HG03460 (cell line): ENCODE measurements at regions not wholly inside any gene's neighbourhood (a gene's known extent, or its start where the extent isn't known, plus 50 kb on each side); places are given as distances from the start of the nearest gene placed in this dataset.

Source experiments
- ATAC-seq: cut with Tn5 transposase; IDR thresholded peaks from one replicate; pipeline ENCODE4 v1.9.1; 2021; ENCODE audit not compliant: unreplicated experiment

DNA sequence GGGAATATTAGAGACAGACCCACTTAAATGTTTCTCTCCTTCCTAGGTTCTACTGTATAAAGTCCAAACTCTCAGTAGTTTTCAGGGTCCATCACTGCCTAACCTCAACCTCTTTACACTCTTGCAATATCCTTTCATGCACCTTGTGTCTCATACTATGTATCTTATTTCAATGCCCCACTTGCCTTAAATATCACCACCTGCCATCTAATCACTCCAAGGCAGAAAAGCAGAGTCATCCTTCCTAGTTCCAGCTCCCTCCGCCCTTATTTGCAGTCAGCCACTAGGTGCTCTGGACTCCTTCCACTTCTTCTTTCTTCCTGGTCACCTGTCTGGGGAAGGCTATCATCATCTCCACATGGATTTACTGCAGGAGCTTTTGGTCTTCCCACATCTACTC is 322.0 kb downstream of the MFSD1 start:
- no peak for ATAC-seq

DNA sequence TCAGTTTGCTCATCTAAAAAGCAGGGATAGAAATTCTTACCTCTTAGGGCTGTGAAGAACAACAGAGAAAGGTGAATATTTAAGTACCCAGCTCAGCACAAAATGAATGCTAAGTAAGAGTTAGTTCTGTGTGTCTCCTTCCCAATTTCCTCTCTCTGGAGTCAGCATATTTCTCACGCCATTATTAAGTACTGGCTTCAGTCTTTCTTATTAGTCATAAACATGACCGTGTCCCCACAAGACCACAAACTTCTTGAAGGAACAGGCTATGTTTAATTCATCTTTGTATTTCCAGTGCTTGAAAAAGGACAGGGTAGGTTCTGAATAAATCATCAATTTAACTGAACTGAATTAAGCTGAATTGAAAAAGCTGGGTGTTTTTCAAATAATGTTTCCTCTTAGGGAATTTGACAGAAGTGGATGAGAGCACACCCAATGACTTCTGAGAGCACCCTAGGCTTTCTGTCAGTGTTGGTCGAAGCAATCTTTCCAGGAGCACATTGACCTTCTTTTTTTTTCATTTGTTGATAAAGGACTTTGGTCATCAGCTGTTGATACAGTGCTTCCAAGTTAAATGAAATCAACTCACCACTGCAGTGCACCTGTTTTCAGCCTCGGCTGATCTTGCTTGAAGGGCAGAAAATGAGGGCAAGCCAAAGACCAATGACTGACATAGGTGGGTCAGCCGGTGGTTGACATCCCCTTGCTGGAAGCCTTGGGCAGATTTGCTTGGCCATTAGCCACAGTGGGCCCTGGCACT is 324.6 kb downstream of the MFSD1 start:
- no peak for ATAC-seq

DNA sequence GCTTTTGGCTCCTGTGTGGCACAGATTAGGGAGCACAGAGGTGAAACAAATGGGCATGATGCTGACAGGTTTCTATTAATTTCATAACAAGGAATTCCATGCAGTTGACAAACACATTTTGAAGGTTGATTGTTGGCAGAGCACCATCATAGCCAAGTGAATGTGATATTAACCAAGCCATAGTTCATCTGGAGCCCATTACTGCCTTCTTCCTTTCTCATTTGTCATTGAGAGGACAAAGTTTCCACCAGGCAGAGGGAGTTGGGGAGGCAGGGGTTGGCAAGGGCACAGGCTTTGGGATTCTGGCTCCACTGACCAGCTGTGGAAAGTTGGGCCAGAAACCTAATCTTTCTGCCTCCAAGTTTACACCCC is 325.2 kb downstream of the MFSD1 start:
- no peak for ATAC-seq

DNA sequence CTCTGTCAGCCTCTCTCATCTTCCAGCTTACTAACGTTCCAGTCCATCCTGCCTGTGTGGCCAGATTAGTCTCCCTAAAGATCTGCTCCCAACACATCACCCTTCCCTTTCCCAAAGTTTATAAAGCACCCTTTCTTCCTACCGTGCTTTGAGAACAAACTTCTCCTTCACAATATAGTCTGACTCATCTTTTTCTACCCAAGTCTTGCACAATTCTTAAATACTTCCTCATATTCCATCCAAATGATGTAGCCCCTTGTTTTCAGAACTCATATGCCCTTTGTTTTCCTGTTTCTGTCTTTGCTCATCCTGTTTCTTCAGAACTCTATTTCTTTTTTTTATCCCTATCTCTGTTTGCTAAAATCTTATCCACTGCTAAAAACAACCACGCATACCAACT is 326.8 kb downstream of the MFSD1 start:
- ATAC-seq, result no peak

DNA sequence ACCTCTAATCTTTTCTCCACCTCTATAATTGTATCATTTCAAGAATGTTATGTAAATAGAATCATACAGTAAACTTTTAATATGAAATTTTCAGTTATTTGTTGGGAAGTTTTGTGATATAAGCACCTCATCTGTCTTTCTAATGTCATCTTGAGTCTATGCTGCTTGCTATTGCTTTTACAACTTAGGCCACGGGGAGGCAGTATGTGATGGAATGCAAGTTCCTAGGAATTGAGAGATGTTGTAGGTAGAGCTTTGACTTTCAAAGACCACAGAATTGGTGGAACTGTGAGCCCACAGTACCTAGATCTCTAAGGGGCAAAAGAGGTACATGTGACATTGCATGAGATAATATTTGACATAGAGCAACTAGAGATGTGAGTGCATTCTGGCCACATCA is 328.3 kb downstream of the MFSD1 start:
- ATAC-seq, result no peak

DNA sequence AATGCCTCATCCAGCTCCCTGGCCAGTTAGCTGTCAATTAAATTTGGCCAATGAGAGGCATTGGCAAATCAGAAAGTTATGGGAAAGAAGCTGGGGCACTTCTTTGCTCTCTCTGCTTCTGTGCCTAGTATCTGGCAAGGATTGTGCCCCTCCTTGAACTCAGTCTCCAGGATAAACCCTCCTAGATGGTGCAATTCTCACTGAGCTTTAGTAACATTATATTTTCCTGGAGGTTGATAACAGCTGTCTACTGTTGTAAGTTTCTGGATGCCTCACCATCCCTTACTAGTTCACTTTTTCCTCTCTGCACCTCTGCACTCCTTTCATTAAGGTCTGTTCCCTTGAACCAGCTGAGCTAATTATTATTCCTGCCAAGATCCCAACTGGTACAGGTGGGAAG is 329.5 kb downstream of the MFSD1 start:
- ATAC-seq, result no peak

DNA sequence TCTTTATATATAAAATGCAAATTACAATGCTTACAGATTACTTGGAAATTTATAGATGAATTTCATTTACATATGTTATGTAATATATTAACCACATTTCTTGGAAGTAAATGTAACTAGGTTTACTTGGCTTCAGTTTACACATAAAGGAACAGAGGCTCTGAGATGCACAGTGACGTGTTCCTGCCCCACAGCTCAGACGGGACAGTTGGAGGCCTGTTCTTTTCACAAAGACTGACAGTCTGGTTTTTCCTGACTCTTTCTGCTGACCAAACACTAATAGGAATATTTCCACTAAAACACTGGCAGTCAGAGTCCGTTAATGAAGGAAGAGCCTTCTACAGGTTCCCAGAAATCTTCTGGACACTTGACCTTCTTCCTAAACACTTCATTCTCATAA is 336.1 kb downstream of the MFSD1 start:
- no peak for ATAC-seq

DNA sequence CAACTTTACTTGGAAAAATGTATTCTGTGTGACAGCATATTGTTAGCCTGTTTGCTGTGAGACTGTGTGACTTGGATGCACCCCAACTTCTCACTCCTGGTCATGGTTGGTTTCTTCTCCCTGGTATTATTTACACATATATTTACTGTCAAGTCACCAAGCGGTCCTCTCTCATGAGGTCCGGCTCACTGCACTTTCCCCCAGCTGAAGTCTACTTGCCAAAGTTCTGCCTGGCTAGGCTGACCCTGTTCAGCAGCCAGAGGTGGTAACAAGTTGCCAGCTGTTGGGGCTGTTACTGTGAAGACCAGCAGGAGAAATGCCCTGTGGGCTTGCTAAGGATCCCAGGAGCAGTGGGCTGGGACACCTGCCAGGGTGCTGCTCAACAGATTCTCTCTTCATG is 337.5 kb downstream of the MFSD1 start:
- ATAC-seq, result no peak

DNA sequence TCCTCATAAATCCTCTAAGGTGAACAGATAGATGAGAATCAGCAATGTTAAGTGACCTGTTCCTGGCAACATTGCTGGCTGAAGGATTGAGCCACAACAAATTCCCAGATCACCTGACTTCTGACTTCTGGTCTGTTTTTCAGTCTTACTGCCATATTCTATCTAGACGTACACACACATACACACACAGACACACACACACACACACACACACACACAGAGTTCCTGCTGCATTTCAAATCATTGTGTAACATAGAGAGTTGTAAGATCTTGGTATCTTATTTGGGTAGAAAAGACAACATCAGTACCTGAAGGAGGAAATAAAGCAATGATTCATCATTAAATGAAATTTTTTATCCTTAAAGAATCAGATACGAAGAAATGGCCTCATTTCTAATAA is 342.6 kb downstream of the MFSD1 start:
- no peak for ATAC-seq

DNA sequence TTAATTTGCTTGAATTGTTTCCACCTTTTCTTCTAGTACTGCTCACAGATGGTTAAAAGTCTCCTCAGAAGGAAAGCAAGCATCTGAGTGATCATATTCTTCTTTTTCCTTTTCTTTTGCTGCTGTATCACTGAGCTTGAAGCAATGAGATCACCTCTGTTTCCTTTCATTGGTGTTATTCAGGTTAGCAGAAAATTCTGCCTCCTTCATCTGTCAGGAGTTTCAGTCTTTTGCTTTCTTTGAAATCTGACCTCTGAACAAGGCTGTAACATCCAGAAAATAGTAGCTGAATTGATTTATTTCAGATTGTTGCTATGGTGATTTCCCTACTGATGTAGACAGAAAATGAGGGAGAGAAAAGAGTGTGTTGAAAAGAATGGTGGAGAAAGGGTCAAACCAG is 343.0 kb downstream of the MFSD1 start:
- ATAC-seq, result no peak

DNA sequence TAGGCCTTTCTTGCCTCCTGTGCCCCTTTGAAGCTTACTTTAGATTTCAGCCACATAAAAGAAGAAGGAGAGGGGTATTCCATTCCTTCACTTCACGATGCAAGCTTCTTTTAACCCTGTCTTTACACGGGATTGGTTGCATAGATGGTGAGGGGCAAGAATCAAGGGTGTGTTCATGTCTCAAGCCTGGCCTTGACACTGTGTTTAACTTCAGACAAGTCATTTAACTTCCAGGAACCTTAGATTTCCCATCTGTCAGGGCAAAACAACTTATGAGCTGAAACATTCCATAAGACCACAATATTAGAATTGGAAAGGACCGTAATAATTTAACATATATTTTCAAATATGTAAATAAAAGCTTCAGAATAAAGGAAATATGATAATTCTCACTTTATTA is 344.5 kb downstream of the MFSD1 start:
- ATAC-seq, result no peak

DNA sequence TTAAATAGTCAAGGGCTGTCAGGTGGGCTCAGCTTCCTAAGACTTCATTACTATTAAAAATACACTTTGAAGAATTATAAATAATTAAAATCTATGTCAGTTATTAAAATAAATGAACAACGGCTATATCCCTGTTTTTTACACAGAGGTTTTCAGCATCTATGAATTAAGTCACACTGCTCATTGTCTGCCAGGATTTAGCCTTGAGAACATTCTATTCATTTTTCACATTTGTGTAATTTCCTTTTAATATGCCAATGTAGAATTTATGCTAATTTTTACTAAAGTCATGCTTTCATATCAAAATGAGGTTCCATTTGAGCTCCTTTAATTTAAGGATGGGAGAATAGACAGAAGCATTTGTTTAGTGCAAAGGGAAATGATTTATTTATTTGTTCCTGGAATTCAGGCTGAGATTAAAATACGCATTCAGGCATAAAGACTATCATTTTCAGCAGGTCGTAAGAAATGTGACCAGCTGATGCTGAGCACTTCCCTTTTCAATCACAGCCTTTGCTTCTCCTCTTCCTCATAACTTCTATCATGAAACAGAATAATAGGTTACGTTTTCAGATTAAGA is 345.1 kb downstream of the MFSD1 start:
- ATAC-seq, result no peak

DNA sequence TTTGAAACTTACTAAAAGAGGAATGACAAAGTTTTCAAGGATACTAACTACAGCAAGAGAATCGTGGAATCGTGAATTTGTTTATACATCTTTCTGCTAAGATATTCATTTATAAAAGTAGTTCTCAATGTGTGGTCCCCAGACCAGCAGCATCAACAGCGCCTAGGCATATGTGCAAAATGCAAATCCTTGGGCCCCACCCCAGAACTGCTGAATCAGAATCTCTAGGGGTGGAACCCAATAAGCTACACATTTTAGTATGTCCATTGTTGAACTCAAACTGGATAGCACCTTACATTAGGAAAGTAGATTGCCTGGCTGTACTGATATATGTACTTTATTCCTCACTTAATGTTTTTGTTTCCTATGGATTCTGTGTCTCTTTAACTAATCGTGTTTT is 346.0 kb downstream of the MFSD1 start:
- no peak for ATAC-seq

DNA sequence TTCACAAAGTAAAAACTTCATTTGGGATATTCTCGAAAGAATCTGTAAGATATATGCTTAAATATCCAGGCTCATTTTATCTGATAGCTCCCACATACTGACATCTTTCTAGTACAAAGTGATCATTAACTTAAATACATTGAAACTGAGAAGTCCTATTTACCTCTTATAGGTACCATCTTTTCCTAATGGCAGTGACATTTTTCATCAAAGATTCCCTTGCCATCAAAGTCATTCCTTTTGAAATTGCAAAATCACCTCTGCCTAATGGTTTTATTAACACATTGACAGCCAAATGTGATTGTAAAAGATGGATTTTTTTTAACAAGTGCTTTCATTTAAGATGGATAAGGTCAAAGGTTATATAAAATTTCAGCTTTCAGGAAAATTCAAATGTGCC is 346.6 kb downstream of the MFSD1 start:
- ATAC-seq, result no peak

DNA sequence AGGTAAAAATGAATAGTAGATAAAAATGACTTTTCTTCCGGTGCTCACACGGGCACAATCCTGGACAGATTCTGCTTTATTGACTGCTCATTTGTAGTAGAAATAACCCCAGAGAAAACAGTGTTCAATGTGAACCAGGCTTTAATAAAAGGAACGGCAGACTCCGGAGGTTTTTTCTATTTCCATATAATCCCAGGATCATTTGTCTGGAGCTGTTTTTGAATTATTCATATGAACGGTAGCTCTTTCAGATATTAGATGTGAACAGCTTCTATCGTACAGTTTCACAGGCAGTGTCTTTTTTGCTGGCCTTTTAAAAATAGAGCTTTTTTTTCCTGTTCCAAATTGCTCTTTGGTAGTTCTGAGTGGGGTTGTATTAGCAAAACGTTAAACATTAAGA is 347.3 kb downstream of the MFSD1 start:
- ATAC-seq, result no peak

DNA sequence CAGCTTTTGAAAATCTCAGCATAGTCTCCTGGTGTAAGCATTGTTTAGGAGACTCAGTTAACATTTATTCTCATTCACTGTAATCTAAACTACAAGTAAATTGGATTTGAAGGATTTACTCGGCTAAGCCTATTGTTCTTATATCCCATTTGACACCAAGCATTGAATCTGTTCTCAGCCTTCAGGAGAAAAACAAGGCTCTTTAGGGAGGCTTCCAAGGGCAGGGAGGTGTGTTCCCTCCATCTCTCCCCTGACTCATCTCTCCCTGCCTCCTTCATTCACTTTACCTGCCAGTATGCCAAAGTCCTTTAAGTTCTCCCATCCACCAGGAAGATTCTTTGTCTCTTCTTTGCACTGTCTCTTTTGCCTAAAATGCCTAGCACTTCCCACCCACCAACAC is 347.8 kb downstream of the MFSD1 start:
- ATAC-seq, result no peak

DNA sequence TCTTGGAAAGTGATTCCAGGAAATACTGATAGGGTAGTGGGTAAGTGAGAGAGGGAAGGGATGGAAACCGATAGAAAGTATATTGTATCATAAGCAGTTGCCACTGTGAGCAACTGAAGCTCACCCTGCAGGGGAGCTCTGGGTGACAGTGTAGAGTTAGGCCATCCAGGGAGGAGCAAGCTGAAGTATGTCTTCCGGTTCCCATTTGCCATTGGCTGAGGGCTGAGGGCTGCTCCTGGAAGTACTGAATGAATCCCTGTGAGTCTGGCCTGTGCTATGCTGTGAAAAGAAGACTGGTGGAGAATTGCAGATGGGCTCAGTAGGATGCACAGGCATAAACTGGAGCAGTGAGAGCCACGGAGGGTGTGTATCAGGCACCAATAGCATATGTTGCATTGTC is 348.3 kb downstream of the MFSD1 start:
- ATAC-seq, result no peak

DNA sequence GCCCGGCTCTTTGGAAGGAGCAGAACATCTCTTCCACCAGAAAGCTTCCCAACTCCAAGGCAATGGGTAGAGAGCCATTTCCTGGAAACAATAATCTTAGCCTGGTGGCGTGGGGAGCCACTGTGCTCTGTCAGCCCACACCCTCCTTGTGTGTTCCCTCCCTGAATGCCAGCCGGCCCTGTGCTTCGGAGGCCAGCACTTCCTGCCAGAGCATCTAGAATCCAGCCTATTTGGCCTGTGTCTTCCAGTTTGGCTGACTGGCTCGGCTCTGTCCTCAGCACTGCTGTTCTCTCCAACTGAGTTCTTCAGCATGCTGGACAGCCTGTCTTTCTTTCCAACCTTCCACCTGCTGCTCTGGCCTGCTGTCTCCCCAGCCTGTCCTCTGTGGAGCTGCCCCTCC is 349.3 kb downstream of the MFSD1 start:
- no peak for ATAC-seq

DNA sequence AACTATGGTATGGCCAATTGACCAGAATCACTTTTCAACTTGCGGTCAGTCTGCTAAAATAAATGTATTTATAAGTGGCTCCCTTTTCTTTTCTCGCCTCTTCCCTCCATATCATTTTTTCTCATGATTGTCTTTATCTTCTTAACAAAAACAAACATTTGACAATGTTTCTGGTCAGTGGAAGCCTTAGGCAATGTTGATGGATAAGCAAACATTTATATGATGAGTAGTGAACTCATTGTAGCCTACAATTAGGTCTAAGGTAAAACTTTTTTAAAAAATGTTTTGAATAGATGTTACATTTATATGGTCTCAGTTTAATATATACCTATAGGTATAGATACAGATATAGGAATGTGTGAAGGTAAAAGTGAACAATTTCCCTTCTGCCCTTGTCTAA is 355.4 kb downstream of the MFSD1 start:
- no peak for ATAC-seq

DNA sequence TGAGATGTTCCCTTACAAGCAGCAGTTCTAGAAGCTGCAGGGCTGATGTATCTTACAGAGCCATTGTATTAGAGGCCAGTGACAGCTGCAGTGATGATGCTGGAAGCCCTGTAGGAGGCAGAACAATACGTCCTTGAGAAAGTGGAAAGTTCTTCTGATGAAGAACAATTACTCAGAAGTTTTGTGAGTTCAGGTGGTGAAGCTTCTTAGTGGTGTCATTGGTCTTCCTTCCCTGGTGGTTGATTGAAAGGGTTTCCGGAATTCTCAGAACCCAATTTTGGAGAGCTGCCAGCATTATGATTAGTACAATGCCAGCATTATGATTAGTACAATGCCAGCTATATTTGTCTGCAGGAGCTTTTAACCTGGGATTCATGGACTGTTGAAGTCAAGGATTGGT is 356.4 kb downstream of the MFSD1 start:
- ATAC-seq, result no peak

DNA sequence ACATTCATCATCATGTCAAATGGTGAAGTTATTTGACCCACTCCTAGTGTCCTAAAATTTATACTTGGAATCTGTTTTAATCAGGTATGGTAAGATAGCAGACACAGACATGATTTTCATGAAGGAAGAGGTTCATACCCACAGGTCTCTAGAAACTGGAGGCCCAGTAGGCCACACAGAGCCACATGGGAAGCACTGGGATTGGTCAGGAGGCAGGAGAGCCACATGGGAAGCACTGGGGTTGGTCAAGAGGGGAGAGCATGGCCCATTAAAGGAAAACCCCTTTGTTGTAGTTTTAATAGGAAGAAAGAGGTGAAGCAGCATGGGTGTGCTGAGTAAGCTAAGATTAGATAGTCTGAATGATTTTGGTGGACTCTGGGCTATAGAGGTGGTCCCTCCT is 356.9 kb downstream of the MFSD1 start:
- ATAC-seq, result no peak

DNA sequence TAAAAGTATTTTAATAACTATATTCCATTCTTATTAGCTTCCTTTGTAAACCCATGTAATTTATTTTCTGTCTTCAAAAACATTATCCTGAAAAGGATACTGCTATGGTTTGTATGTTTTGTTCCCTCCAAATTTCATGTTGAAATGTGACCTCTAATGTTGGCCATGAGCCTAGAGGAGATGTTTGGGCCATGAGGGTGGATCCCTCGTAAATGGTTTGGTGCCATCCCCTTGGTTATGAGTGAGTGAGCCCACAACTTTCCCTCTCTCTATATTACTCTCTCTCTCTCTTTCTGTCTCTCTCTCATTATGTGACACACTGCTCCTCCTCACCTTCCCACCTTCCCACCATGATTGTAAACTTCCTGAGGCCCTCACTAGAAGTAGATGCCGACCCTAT is 357.7 kb downstream of the MFSD1 start:
- ATAC-seq, result no peak

DNA sequence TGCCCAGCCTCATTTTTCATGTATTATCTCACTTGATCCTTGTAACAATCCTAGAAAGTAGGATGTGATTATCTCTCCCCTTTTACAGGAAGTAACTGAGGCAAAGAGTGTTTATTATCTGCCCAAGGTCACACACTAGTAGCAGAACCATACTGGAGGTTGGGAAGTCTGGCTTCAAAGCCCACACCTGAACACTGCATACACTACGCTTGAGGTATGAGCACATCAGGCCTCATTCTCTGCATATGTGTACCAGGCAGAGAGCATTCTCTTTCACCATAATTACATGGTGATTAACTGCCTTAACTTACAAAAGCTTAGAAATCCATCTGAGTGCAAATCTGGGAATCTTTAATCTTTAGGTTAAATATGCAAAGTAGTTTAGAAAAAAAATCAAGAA is 361.8 kb downstream of the MFSD1 start:
- ATAC-seq, result no peak
